Stromal cell of bone marrow (primary cell): ENCODE measurements at regions not wholly inside any gene's neighbourhood (a gene's known extent, or its start where the extent isn't known, plus 50 kb on each side); places are given as distances from the start of the nearest gene placed in this dataset.
"Not testable (repeated sequence)": the region's sequence is repeated elsewhere in the genome, so short reads cannot be mapped to it uniquely, and the experiment has no call there.

Experiments
- DNase-seq: peaks from one replicate; pipeline ENCODE4 v3.0.0-alpha.2; 2012; ENCODE audit warnings: low read depth

DNA sequence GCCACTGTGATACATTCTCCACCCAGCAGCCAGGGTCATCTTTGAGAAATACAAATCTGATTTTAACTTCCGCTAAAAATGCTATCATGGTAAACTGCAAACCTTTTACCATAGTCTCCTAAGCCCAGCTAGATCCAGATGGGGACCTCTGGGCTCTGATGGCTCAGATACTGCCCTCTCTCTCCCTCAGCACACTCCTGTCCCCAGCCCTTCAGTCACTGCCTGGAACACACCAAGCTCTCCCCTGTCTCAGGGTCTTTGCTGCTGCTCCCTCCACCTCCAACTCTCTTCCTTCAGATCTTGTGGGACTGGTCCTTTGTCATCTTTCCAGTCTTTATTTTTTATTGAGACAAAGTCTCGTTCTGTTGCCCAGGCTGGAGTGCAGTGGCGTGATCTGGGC lies 65.1 kb downstream of the SPRY4 start:
- DNase-seq = no peak

DNA sequence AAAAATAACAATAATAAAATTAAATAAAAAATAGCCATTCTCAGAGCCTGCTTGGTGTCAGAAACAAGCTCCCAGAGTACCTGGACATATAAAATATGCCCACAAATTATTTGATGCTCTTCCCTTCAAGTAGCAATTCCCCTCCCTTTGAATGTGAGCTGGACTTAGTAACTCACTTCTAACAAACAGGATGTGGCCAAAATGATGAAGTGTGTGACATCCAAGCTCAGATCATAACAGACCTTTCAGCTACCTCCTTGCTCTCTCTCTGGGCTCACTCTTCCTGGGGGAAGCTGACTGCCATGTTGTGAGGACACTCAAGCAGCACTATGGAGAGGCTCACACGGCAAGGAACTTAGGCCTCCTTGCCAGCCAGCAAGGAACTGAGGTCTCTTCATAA lies 69.0 kb downstream of the SPRY4 start:
- no peak for DNase-seq

DNA sequence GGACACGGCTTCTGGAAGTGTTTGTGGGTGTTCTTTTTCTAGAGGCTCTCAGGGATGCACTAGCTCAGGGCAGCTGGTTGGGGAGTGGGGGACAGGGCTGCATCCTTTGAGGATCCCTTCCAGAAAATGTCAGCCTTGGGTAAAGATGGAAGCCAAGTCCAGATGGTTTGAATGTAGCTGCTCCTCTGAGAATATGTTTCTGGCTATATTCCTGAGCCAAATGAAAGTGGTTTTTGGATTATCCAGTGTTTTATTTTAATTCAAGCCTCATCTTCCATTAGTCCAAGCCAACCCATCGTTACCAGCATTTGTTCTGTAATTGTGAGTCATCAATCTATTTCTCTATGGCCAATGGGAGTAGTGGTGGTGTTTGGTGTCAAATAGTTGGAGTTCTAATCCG lies 70.4 kb downstream of the SPRY4 start:
- DNase-seq = peak; percentile 44

DNA sequence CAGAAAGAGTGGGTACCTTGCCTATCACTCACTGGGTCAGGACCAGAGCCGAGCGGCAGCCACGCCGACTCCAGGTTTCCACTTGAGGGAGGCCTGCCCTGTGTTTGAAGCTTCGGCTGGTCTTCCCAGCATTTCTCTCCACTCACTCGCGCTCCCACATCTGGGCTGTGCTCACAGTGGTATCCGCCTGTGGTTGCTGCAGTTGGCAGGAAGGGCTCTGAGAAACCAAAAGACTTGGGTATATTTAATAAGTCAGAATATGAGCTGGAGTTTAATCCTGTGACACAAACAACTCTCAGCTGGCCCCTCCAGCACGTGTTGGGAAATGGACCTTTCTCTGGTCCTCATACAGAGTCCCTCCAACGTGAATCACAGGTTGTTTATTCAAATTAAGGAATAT lies 70.9 kb downstream of the SPRY4 start:
- DNase-seq = peak; percentile 62

DNA sequence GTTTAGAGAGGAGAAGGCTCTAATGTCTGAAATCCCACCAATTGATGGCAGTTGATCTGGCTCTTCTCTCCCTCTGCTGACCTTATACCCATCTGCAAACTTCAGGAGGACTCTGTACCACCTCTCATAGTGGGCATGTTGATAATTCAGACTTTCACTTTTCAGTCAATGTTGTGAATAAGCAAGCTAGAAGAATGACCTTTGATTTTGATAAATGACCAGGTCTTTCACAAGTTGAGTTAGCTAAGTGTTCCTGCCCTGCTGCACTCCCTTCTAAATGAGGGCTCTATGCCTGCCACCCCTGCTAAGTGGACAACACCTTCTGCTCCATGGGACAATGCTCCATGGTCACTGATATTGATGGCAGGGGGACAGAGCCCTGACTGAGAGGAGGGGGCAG lies 74.7 kb downstream of the SPRY4 start:
- no peak for DNase-seq

DNA sequence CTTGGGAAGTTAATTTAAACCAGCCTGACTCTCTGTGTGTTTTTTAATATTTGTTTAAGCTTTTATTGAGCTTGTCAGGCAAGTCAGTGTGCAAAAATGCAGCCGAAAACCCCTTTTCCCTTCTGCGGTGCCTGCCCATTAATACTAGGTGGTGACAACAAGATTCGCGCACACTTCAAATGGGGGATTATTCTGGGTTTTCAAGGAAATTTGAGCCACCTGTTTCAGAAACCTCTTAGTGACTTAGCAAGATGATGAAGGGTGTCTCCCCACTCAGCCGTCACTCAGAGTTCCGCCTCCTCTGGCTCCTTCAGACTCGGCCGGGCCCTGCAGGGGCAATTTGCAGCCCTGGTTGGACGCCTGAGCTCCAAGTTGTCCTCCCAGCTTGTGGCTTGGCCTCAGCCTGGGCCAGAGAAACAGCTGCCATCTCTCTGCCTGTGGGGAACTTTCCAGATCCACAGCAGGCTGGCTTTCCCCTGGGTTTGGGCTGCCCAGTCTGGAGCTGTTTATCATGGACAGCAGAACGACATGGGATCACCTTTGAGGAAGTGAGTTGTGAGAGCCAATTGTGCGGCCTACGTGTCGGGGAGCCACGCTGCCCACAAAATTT lies 75.9 kb downstream of the SPRY4 start:
- DNase-seq = no peak

DNA sequence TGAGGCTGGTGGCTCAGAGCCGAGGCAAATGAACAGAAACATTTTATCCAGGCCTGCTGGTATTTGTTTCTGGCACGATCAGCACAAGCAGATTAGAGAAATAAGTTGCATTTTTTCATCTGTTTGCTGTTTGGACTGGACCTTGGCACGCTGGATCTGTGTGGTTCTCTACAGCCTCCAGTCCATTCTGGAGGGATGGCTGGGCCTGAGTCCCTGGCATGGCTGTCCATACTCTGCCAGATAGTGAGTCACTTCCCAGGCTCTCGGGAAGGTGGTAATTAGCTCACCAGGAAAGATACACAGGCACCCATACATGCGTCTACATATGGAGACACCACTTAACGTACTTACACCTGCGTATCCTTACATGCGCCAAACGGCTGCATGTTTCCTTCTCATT lies 78.6 kb downstream of the SPRY4 start:
- DNase-seq = peak; percentile 57

DNA sequence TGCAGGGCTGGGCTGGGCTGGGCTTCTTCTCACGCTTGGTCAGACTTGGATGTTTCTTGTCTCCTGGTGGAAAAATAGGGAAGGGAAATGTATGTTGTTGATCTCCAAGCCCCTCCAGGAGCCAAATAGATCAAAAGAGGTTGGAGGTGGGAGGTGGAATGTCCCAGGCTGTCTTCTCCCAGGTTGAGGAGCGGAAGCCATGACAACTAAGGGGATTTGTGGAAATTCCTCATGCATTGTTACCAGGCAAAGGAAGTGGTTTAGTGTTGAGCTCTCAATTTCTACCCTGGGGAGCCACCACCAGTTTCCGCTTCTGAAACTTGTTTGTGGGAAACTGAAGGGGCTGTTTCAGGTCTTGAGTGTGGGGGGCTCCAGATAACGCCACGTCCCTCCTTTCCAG lies 79.0 kb downstream of the SPRY4 start:
- no peak for DNase-seq

DNA sequence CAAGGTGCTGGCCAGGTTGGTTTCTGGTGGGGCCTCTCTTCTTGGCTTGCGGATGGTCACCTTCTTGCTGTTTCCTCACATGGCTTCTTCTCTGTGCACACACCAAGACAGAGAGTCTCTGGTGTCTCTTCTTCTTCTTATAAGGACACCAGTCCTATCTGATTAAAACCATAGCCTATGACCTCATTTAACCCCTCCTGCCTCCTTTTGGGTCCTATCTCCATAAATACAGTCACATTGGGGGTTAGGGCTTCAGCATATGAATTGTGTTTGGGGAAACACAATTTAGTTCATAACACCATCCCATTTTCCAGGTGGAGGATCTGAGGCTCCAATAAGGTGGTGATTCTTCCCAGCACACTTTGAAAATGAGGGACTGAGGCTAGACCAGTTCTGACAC lies 80.4 kb downstream of the SPRY4 start:
- DNase-seq = no peak

DNA sequence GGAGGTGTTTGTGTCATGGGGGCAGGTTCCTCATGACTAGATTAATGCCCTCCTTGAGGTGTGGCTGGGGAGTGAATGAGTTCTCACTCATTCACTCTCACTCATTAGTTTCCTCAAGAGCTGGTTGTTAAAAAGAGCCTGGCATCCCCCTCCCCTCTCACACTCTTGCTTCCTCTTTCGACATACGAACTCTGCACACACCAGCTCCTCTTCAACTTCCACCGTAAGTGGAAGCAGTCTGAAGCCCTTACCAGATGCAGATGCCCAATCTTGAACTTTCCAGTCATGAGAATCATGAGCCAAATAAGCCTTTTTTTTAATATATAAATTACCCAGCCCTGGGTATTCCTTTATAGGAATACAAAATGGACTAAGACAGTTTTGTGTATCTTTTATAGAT lies 82.5 kb downstream of the SPRY4 start:
- no peak for DNase-seq

DNA sequence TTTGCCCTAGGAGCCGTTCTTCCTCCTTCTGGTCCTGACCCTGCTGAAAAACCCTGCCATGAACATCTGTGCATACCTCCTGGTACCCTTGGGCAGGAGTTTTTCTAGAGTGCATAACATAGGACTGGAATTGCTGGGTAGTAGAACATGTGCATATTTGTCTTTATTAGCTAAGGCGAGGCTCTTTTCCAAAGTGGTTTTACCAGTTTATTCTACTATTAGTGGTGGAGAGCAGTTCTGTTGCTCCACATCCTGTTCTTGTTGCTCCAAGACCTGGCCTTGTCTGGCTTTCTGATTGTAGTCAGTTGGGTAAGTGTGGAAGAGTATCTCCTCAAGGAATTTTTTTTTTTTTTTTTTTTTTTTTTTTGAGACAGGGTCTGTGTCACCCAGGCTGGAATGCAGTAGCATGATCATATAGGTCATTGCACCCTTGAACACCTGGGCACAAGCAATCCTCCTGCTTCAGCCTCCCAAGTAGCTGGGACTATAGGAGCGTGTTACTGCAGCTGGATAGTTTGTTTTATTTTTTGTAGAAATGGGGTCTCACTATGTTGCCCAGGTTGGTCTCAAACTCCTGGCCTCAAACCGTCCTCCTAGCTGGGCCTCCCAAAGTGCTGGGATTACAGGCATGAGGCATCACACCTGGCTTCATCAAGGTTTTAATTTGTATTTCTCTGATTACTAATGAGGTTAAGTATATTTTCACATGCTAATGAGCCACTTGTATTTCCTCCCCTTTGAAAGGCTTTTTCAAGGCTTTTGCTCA lies 85.2 kb downstream of the SPRY4 start:
- DNase-seq = no peak

DNA sequence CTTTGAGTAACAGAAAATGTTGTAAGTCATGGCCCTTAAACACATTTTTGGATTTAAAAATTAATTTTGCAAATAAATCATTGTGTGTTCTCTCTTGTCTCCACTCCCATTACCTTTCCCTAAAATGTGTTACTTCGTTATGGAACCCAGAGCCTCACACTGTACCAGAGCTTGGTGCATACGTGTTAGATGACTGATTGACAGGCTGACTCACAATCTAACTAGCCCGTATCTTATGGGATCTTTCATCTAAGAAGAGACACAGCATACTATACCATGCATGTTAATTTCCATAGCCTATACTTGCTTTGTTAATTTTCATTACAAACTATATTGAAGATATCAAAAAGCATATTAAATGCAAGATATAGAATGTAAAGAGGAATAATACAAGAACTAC lies 87.1 kb downstream of the SPRY4 start:
- no peak for DNase-seq

DNA sequence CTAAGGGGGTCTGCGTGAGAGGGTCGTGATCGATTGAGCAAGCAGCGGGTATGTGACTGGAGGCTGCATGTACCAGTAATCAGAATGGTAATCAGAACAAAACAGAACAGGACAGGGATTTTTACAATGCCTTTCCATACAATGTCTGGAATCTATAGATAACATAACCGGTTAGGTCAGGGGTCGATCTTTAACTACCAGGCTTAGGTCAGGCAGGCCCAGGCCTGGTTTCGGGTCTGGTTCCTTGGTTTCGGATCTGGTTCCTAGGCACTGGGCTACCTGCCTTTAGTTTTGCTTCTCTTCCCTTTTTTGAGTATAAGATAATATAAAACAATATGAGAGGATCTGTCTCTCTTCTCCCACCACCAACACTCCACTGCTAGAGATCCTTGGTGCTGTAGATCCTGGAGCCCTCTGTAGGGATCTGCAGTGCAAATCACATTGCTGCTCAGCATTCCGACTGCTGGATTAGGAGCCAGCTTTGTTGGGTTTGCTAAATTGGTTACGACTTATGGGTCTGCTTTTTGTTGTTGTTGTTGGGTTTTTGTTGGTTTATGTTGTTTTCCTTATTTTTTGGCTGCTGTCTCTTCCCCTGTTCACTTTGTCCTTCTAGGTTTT lies 88.0 kb downstream of the SPRY4 start:
- not testable (repeated sequence) for DNase-seq

DNA sequence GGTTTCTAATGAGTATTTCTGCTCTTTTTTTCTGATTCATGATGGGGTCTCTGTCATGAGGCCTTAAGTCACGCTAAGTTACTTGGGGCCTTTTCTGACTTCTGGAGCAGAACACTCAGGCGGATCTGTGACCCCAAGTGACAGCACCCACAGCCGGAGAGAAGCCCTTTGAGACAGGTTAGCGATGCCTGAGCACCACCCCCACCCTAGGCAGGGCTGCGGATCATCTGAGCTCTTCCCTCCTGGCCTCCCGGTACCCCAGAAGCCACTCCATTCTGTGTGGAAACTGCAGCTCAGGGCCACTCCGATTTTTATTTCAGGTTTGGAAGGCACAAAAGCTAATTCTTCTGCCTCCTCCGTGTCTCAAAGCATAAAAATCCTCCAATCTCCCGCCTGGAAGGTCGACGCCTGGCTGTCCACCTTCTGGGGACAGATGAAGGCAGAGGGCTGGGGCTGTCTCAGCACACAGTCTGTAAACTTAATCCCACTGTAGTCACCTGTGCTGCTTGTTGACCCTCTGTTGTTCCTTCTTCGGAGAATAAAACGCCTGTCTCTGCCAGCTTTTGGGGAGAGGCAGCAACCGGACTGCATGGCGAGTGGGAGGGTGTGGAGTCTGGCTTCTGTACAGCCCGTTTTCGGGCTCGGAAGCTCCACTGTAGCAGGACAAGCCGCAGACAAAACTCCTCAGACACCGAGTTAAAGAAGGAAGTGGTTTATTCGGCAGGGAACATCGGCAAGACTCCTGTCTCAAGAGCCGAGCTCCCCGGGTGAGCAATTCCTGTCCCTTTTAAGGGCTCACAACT lies 88.8 kb downstream of the SPRY4 start:
- DNase-seq = no peak

DNA sequence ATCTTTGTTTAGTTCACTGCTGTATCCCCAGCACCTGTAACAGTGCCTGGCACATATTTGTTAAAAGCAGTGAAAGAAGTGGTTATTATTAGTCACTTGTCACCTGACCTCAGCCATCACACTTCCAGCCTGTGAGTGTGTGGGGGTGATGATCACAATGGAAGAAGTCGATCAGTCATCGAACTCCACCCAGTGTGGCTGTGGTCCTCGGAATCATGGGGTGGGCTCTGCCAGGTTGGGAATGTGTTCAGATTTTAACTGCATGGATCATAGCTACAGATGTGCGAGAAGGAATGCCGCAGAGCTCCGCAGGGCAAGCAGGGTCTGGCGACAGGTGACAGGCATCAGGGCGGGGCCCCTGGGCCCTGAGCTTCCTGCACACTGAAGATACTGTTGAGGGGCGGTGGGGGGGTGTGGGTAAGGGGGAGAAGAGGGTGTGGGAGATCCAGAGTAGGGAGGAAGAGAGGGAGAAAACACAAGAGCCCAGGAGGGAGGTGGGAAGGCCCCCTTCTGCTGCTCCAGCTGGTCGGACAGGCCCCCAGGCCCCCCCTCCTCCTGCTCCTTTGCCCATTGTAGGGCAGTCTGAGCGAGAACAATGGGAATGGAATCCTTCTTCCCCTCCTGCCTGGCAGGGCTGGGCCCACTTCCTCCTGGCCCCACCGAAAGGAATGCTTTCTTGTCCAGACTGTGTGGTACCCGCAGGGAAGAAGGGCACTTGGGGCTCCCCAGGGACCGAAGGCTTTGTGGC lies 89.6 kb downstream of the SPRY4 start:
- DNase-seq = no peak

DNA sequence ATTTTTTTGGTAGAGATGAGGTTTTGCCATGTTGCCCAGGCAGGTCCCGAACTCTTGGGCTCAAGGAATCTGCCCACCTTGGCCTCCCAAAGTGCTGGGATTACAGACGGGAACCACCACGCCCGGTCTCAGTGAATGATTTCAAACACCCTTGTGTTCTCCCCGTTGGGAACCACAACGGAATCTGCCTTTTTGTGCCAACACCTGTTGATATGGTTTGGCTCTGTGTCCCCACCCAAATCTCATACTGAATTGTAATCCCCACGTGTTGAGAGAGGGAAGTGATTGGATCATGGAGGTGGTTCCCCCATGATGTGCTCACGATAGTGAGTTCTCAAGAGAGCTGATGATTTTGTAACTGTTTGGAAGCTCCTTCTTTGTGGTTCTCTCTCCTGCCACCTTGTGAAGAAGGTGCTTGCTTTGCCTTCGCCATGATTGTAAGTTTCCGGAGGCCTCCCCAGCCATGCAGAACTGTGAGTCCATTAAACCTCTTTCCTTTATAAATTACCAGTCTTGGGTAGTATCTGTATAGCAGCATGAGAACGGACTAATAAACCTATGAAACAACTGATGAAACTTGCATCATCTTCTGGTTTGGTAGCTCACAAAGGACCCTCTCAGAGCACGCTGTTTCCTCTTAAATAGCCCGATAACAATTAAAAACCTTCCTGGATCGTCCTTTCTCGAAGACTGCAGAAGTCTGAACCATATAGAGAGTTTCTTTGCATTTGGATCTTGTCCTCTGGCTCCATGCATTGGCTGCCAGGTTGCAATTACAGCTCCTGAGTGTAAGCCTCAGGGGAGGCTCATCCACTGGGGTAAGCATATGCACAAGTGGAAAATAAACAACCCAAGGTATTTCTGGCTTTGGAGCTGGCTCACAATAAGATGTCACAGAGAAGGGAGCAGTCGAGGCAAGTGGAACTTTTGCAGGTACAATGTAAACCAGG lies 91.5 kb downstream of the SPRY4 start:
- DNase-seq = no peak

DNA sequence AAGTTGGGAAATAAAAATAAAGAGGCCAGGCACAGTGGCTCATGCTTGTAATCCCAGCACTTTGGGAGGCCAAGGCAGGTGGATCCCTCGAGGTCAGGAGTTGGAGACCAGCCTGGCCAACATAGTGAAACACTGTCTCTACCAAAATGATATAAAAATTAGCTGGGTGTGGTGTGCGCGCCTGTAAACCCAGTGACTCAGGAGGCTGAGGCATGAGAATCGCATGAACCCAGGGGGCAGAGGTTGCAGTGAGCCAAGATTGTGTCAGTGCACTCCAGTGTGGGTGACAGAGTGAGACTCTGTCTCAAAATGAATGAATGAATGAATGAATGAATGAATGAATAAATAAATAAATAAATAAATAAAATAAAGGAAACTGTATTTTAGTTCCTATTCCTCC lies 93.9 kb downstream of the SPRY4 start:
- not testable (repeated sequence) for DNase-seq

DNA sequence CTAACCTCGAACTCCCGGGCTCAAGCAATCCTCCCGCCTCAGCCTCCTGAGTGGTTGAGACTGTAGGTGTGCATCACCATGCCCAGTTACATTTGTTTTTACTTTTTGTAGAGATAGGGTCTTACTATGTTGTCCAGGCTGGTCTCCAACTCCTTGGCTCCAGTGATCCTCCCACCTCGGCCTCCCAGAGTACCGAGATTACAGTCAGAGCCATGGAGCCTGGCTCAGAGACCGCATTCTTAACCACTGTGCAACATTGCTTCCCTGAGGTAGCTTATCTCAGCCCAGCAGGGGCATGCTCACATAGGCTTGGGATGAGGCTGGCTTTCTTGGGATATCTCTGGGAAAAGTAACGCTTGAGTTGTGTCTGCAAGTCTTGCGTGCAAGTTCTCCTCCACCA lies 99.7 kb downstream of the SPRY4 start:
- DNase-seq = no peak

DNA sequence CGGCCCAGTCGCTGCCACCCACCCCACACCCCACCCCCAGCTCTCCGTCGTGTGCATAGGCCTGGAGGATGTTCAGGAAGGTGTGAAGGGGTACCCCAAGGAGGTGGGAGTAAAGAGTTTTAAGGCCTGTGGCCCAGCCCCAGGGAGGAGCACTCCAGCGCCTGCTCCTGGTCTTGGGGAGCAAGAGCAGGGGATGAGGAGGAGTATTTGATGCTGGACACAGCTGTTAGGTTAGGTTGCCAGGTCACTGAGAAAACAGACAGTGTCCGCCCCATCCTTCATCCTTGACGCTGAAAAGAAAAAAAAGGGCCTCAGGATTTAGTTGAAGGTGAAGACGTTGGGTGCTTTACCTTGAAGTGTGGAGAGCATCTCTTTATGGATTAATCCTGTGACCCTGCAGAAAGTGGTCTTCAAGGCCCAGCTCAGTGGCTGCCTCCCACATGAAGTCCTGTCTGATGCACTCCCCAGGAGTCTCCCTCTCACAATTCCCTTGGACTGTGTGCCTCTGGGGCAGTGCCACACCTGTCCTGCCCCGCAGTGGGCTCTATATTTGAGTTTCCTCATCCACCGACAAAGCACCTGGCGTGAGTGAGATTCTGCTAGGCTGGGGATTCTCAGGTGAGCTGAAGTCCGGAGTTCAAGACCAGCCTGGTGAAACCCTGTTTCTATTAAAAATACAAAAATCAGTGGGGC lies 101.8 kb downstream of the SPRY4 start:
- DNase-seq = no peak

DNA sequence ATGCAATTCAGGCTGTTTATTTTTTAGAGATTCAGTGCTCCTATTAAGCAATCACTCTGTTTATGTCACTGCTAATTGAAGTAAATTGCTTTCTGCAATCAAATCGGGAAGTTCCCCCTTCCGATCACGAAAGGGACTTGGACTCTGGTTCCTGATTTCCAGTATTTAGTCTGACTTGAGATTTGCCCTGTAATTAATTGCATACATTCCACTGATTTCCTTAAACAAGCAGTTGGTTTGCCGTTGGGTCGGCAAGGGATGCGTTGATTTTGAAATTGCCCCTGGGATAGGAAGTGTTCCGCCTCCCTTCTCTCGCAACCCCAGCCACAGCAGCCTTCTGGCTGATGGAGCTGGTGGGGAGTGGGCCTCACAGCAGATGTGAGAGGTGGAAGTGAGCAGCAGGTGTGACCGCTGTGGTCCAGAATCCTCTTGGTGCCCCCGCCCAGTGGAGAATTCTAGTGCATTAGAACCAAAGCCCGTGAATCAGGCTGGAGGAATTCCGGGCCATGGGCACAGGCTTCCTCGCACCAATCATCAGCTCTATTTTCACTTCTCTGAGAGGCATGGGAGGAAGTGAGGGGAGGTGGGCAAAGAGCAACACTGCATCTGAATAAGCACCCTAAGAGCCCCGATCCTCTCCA lies 102.5 kb downstream of the SPRY4 start:
- no peak for DNase-seq
